SK-N-SH treated with all-trans-retinoic acid at 6 μM for 48 hours (cell line): ENCODE measurements at regions not wholly inside any gene's neighbourhood (a gene's known extent, or its start where the extent isn't known, plus 50 kb on each side); places are given as distances from the start of the nearest gene placed in this dataset.

Experiments
- ATAC-seq: fragments of 200-7000 bp; cut with Tn5 transposase; 3 replicates; pipeline ENCODE4 v1.9.1; 2020; ENCODE audit warnings: mild to moderate bottlenecking, moderate library complexity
- ARNTL ChIP-seq: fragments of 450-650 bp; formaldehyde crosslinking; IDR thresholded peaks from 2 replicates; pipeline ENCODE4 v1.5.0; 2020; ENCODE audit warnings: low read depth, mild to moderate bottlenecking, moderate library complexity, borderline replicate concordance
- BACH2 ChIP-seq: fragments of 250-450 bp; sonication (Bioruptor Pico); IDR thresholded peaks from 2 replicates; pipeline ENCODE4 v1.9.0; 2021; ENCODE audit warnings: mild to moderate bottlenecking, borderline replicate concordance
- CREB5 ChIP-seq: fragments of 250-450 bp; sonication (Bioruptor Pico); IDR thresholded peaks from 2 replicates; pipeline ENCODE4 v1.5.1; 2020; ENCODE audit warnings: low read depth, mild to moderate bottlenecking, moderate library complexity
- CSDC2 ChIP-seq: fragments of 250-450 bp; sonication (Bioruptor Pico); IDR thresholded peaks from 2 replicates; pipeline ENCODE4 v1.5.0; 2020; ENCODE audit warnings: mild to moderate bottlenecking, moderate library complexity
- CSRNP3 ChIP-seq: fragments of 250-450 bp; sonication (Bioruptor Pico); IDR thresholded peaks from 2 replicates; pipeline ENCODE4 v1.5.1; 2021; ENCODE audit warnings: mild to moderate bottlenecking, moderate library complexity
- ESRRG ChIP-seq: fragments of 250-450 bp; sonication (Bioruptor Pico); IDR thresholded peaks from 2 replicates; pipeline ENCODE4 v1.6.1; 2021; ENCODE audit warnings: mild to moderate bottlenecking
- GLIS3 ChIP-seq: fragments of 250-450 bp; sonication (Bioruptor Pico); IDR thresholded peaks from 2 replicates; pipeline ENCODE4 v1.5.0; 2020; ENCODE audit warnings: mild to moderate bottlenecking, moderate library complexity
- ISL1 ChIP-seq: fragments of 250-450 bp; sonication (Bioruptor Pico); IDR thresholded peaks from 2 replicates; pipeline ENCODE4 v2.1.2; 2022; ENCODE audit warnings: mild to moderate bottlenecking, moderate library complexity
- OSR1 ChIP-seq: fragments of 250-450 bp; sonication (Bioruptor Pico); IDR thresholded peaks from 2 replicates; pipeline ENCODE4 v1.8.0; 2022; ENCODE audit warnings: moderate library complexity, mild to moderate bottlenecking, inconsistent platforms
- PATZ1 ChIP-seq: fragments of 250-450 bp; sonication (Bioruptor Pico); IDR thresholded peaks from 2 replicates; pipeline ENCODE4 v1.8.0; 2020; ENCODE audit warnings: mild to moderate bottlenecking, moderate library complexity, borderline replicate concordance
- POU6F1 ChIP-seq: fragments of 250-450 bp; sonication (Bioruptor Pico); IDR thresholded peaks from 2 replicates; pipeline ENCODE4 v1.8.0; 2021; ENCODE audit warnings: low read depth, mild to moderate bottlenecking, moderate library complexity, borderline replicate concordance
- PPARA ChIP-seq: fragments of 250-450 bp; sonication (Bioruptor Pico); IDR thresholded peaks from 2 replicates; pipeline ENCODE4 v1.5.0; 2020; ENCODE audit warnings: mild to moderate bottlenecking, borderline replicate concordance
- RARB ChIP-seq: fragments of 250-450 bp; sonication (Bioruptor Pico); IDR thresholded peaks from 2 replicates; pipeline ENCODE4 v1.8.0; 2021; ENCODE audit warnings: mild to moderate bottlenecking, moderate library complexity
- SNAI2 ChIP-seq: fragments of 250-450 bp; sonication (Bioruptor Pico); IDR thresholded peaks from 2 replicates; pipeline ENCODE4 v1.5.0; 2020; ENCODE audit warnings: mild to moderate bottlenecking, moderate library complexity
- TCF4 ChIP-seq: fragments of 250-450 bp; sonication (Bioruptor Pico); IDR thresholded peaks from 2 replicates; pipeline ENCODE4 v1.8.0; 2021; ENCODE audit warnings: mild to moderate bottlenecking, moderate library complexity, borderline replicate concordance
- TOX ChIP-seq: fragments of 250-450 bp; sonication (Bioruptor Pico); IDR thresholded peaks from 2 replicates; pipeline ENCODE4 v1.8.0; 2021; ENCODE audit warnings: mild to moderate bottlenecking, moderate library complexity, borderline replicate concordance
- ZC3H10 ChIP-seq: fragments of 250-450 bp; sonication (Bioruptor Pico); IDR thresholded peaks from 2 replicates; pipeline ENCODE4 v1.5.1; 2021; ENCODE audit warnings: mild to moderate bottlenecking, moderate library complexity
- ZFP3 ChIP-seq: fragments of 250-450 bp; sonication (Bioruptor Pico); IDR thresholded peaks from 2 replicates; pipeline ENCODE4 v1.5.0; 2020; ENCODE audit warnings: mild to moderate bottlenecking, moderate library complexity
- ZFP30 ChIP-seq: fragments of 450-650 bp; formaldehyde crosslinking; IDR thresholded peaks from 2 replicates; pipeline ENCODE4 v1.5.0; 2022; ENCODE audit warnings: mild to moderate bottlenecking, moderate library complexity
- ZNF565 ChIP-seq: fragments of 450-650 bp; formaldehyde crosslinking; conservative IDR thresholded peaks from 2 replicates; pipeline ENCODE4 v1.5.0; 2020; ENCODE audit warnings: low read depth, mild to moderate bottlenecking, moderate library complexity
- ZNF70 ChIP-seq: fragments of 450-650 bp; formaldehyde crosslinking; IDR thresholded peaks from 2 replicates; pipeline ENCODE4 v1.5.0; 2020; ENCODE audit warnings: mild to moderate bottlenecking, moderate library complexity
- ZNF8 ChIP-seq: fragments of 450-650 bp; formaldehyde crosslinking; IDR thresholded peaks from 2 replicates; pipeline ENCODE4 v1.5.0; 2020; ENCODE audit warnings: mild to moderate bottlenecking, moderate library complexity

- TF ChIP-seq ISL1 (CRISPR knock-in tag) (no peak), ZC3H10 (CRISPR knock-in tag) (no peak), ZNF70 (no peak), ZNF8 (no peak), ZFP30 (CRISPR knock-in tag) (no peak), OSR1 (CRISPR knock-in tag) (no peak), SNAI2 (CRISPR knock-in tag) (no peak), ZFP3 (no peak), PATZ1 (CRISPR knock-in tag) (no peak)
- TF ChIP-seq, all 23 proteins: peak for 0
- no peak for ATAC-seq
Measured at GRCh38 chr6:54993948-54994347, 147.4 kb downstream of the FAM83B start.

GRCh38 chr6:54998576-54998975 is 152.0 kb downstream of the FAM83B start:
- ATAC-seq, result no peak
- TF ChIP-seq CSRNP3 (CRISPR knock-in tag) (no peak), ISL1 (CRISPR knock-in tag) (no peak), CSDC2 (no peak), ZNF565 (CRISPR knock-in tag) (no peak), ZC3H10 (CRISPR knock-in tag) (no peak), OSR1 (CRISPR knock-in tag) (no peak), ZFP3 (no peak), RARB (CRISPR knock-in tag) (no peak), TCF4 (no peak), BACH2 (no peak), POU6F1 (CRISPR knock-in tag) (no peak), ZNF70 (no peak), ESRRG (no peak)

- TF ChIP-seq ARNTL (CRISPR knock-in tag) (no peak), RARB (CRISPR knock-in tag) (no peak), ZNF70 (no peak), BACH2 (no peak), SNAI2 (CRISPR knock-in tag) (no peak), ISL1 (CRISPR knock-in tag) (no peak)
- no peak for ATAC-seq
Measured at GRCh38 chr6:55003719-55004430, 157.3 kb downstream of the FAM83B start.

GRCh38 chr6:55009131-55009530 is 162.6 kb downstream of the FAM83B start:
- no peak for ATAC-seq
- no peak for TF ChIP-seq OSR1 (CRISPR knock-in tag)
- no peak for TF ChIP-seq ZFP30 (CRISPR knock-in tag)
- no peak for TF ChIP-seq CREB5 (CRISPR knock-in tag)

GRCh38 chr6:55011034-55011433 is 163.3 kb upstream of the HCRTR2 start:
- ATAC-seq, result no peak
- no peak for TF ChIP-seq TOX (CRISPR knock-in tag)
- TF ChIP-seq ZNF8, result no peak

GRCh38 chr6:55012454-55012853 is 161.9 kb upstream of the HCRTR2 start:
- no peak for ATAC-seq
- no peak for TF ChIP-seq ESRRG
- TF ChIP-seq POU6F1 (CRISPR knock-in tag), result no peak
- TF ChIP-seq TCF4, result no peak
- no peak for TF ChIP-seq ZFP3
- no peak for TF ChIP-seq CSRNP3 (CRISPR knock-in tag)
- TF ChIP-seq OSR1 (CRISPR knock-in tag), result no peak
- TF ChIP-seq CSDC2, result no peak
- TF ChIP-seq TOX (CRISPR knock-in tag), result no peak
- TF ChIP-seq GLIS3 (CRISPR knock-in tag), result no peak
- TF ChIP-seq PPARA (CRISPR knock-in tag), result no peak
- TF ChIP-seq ZNF70, result no peak
- TF ChIP-seq ZFP30 (CRISPR knock-in tag), result no peak
- TF ChIP-seq ZNF565 (CRISPR knock-in tag), result no peak
- no peak for TF ChIP-seq BACH2
- no peak for TF ChIP-seq ZC3H10 (CRISPR knock-in tag)
